ENCODE measurements at regions not wholly inside any gene's neighbourhood (a gene's known extent, or its start where the extent isn't known, plus 50 kb on each side); places are given as distances from the start of the nearest gene placed in this dataset.

DNA sequence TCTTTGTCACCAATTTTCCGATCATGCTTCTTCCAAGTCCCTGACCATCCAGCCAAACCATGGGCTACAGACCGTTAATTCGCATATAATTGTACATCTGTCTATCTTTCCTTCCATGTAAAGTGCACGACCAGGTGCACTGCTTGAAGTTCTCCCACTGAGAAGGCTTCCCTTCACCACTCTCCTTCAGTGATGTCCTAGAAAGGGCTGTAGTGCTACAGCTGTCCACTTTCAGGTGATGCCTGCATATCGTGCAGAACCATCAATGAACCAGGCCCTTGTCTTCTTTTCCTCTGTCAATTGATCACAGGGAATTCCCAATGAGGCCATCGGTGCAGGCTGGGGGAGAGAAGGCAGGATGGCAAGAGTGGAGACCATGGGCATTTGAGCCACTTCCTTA is 148.9 kb downstream of the TMEM182 start:
- no peak overlapping the region for H2BK20ac ChIP-seq (ENCODE audit: low read length)
- no peak overlapping the region for H2BK5ac ChIP-seq (ENCODE audit: low read depth, low read length)
- CTCF ChIA-PET (ENCODE audit: partially characterized antibody): interaction anchor here (2.3 kb wide), 1 partner anchor 12 kb away, joined by 6 read pairs; no protein-coding TSS in a partner anchor
- FAIRE-seq (no peak), DNase-seq (ENCODE audit: low read depth in 1 of 2, low spot score in 2 of 2) (no peak)
- no peak overlapping the region for H4K8ac ChIP-seq (ENCODE audit: extremely low read depth, insufficient read depth, low read length)
- H3K9me3 ChIP-seq (ENCODE audit: insufficient read depth in 2 of 2, low read depth in 1 of 2, low read length in 1 of 2): peaks cover 0 to 1% of the 10 kb centered on the region in 2 experiments; a peak in 1 of 4 replicates
- H3K27ac ChIP-seq (ENCODE audit: low read depth, low read length): no peak overlapping the region
- H3K14ac ChIP-seq (ENCODE audit: insufficient read length): no peak overlapping the region
- no peaks in the 10 kb centered on the region for H3K27me3 ChIP-seq (replicated peaks in 1 of 4; ENCODE audit: control insufficient read depth in 3 of 4, extremely low read depth in 1 of 4, insufficient read depth in 3 of 4, low read length in 3 of 4)
- no peak overlapping the region for H3K4ac ChIP-seq (replicated peaks; ENCODE audit: insufficient read length, low read depth, low read length)
- H3K18ac ChIP-seq (ENCODE audit: extremely low read depth, low read length): no peak overlapping the region
- H3K79me2 ChIP-seq (ENCODE audit: control insufficient read depth in 1 of 2, insufficient read depth in 2 of 2, low read length in 2 of 2): no peaks in the 10 kb centered on the region
- H4K5ac ChIP-seq (ENCODE audit: insufficient read length, low read depth, low read length): no peak overlapping the region
- no peak overlapping the region for H2BK15ac ChIP-seq (ENCODE audit: low read length)
- H3K23me2 ChIP-seq (ENCODE audit: low read depth, low read length): no peaks in the 10 kb centered on the region
- no peak overlapping the region for H2BK12ac ChIP-seq (ENCODE audit: low read depth, low read length)
- H2AK5ac ChIP-seq (ENCODE audit: low read depth, low read length): no peak overlapping the region
- no peak overlapping the region for H3K56ac ChIP-seq (replicated peaks; ENCODE audit: insufficient read length, low read depth, low read length)
- 81% methylated on average over 6 of the region's 6 CpGs; no CpG with 5 or more reads in 1 of the 2 experiments for WGBS, 2 experiments (ENCODE audit: extremely low coverage in 1 of 2, insufficient coverage in 1 of 2, insufficient read length in 1 of 2, insufficient replicate concordance in 2 of 2, low coverage in 1 of 2, low lambda C conversion rate in 2 of 2, missing lambda C conversion rate in 1 of 2)
- H3K23ac ChIP-seq (ENCODE audit: insufficient read length): no peak overlapping the region
- H3K9ac ChIP-seq (replicated peaks in 1 of 4; ENCODE audit: extremely low read depth in 1 of 4, low read depth in 3 of 4, low read length in 3 of 4): no peak overlapping the region
- no peak overlapping the region for H2AFZ ChIP-seq (ENCODE audit: low read length)
- no peaks in the 10 kb centered on the region for H3K36me3 ChIP-seq (ENCODE audit: control insufficient read depth in 2 of 4, insufficient read depth in 4 of 4, low read length in 3 of 4)
- no peak overlapping the region for H2BK120ac ChIP-seq (replicated peaks; ENCODE audit: low read depth, low read length)
- H4K91ac ChIP-seq (replicated peaks; ENCODE audit: insufficient read length, low read length): no peak overlapping the region
- H3K4me1 ChIP-seq (replicated peaks in 1 of 4; ENCODE audit: control insufficient read depth in 3 of 4, insufficient read depth in 4 of 4, low read length in 3 of 4): no peaks in the 10 kb centered on the region
- H4K20me1 ChIP-seq (replicated peaks in 1 of 2; ENCODE audit: control insufficient read depth in 1 of 2, insufficient read depth in 2 of 2, low read length in 2 of 2): no peaks in the 10 kb centered on the region
- H3K4me2 ChIP-seq (ENCODE audit: insufficient read depth in 1 of 2, low read depth in 2 of 2, low read length in 2 of 2): no peak overlapping the region
- POLR2A ChIA-PET (ENCODE audit: partially characterized antibody): no interaction called here
- no peak overlapping the region for H3K4me3 ChIP-seq (ENCODE audit: extremely low read depth in 1 of 4, insufficient read depth in 2 of 4, low read depth in 3 of 4, low read length in 4 of 4)
- H3K79me1 ChIP-seq (ENCODE audit: low read depth, low read length): no peaks in the 10 kb centered on the region
- TF ChIP-seq KDM4A (IDR thresholded peaks at IDR 0.05; ENCODE audit: low read depth, low read length, severe bottlenecking): no peak
- TF ChIP-seq, protein P1, sequence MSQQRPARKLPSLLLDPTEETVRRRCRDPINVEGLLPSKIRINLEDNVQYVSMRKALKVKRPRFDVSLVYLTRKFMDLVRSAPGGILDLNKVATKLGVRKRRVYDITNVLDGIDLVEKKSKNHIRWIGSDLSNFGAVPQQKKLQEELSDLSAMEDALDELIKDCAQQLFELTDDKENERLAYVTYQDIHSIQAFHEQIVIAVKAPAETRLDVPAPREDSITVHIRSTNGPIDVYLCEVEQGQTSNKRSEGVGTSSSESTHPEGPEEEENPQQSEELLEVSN (IDR thresholded peaks at IDR 0.05): no peak
